ENCODE measurements at regions not wholly inside any gene's neighbourhood (a gene's known extent, or its start where the extent isn't known, plus 50 kb on each side); places are given as distances from the start of the nearest gene placed in this dataset.

- Mint-ChIP-seq H3K36me3 (ENCODE audit: low read depth) (no peaks in the 10 kb centered on the region), H3K27me3 (peaks cover 32% of the 10 kb centered on the region), H3K27ac (no peak overlapping the region), H3K4me3 (no peak overlapping the region), H3K9me3 (no peaks in the 10 kb centered on the region), H3K4me1 (ENCODE audit: low read depth) (peaks cover 7% of the 10 kb centered on the region)
- Histone ChIP-seq H3K36me3 (ENCODE audit: insufficient read depth, low read length) (no peaks in the 10 kb centered on the region), H3K27ac (ENCODE audit: low read depth in 1 of 2, low read length in 2 of 2) (no peak overlapping the region), H3K4me3 (ENCODE audit: low read length) (no peak overlapping the region), H3K4me1 (ENCODE audit: insufficient read depth, low read length) (no peaks in the 10 kb centered on the region), H3K9me3 (ENCODE audit: control insufficient read depth in 1 of 2, insufficient read depth in 1 of 2, low read length in 2 of 2) (no peaks in the 10 kb centered on the region), H3K27me3 (ENCODE audit: control insufficient read depth in 1 of 2, insufficient read depth in 2 of 2, low read length in 2 of 2) (peaks cover 2 to 8% of the 10 kb centered on the region in 2 experiments)
- DNase-seq, result no peak
- CTCF ChIA-PET, result interaction anchor here (1.2 kb wide), 1 partner anchor 11 kb away, joined by 3 read pairs; no protein-coding TSS in a partner anchor
- no peak for ATAC-seq (ENCODE audit: poor library complexity)
- no peak for TF ChIP-seq CTCF (IDR thresholded peaks at IDR 0.05)
- intact Hi-C loops (cut with DNase I, micrococcal nuclease), result no loop called here
- POLR2A ChIA-PET, result no interaction called here
Measured at GRCh38 chr10:71131096-71131495, 81.3 kb upstream of the UNC5B start.

GRCh38 chr10:71131508-71132088, 80.8 kb upstream of the UNC5B start:
- intact Hi-C loops (cut with DNase I, micrococcal nuclease), result no loop called here
- Histone ChIP-seq H3K4me1 (ENCODE audit: insufficient read depth, low read length) (no peaks in the 10 kb centered on the region), H3K9me3 (ENCODE audit: control insufficient read depth in 1 of 2, insufficient read depth in 1 of 2, low read length in 2 of 2) (no peaks in the 10 kb centered on the region), H3K36me3 (ENCODE audit: insufficient read depth, low read length) (no peaks in the 10 kb centered on the region), H3K27ac (ENCODE audit: low read depth in 1 of 2, low read length in 2 of 2) (no peak overlapping the region), H3K27me3 (ENCODE audit: control insufficient read depth in 1 of 2, insufficient read depth in 2 of 2, low read length in 2 of 2) (peaks cover 2% of the 10 kb centered on the region in 2 experiments), H3K4me3 (ENCODE audit: low read length) (no peak overlapping the region)
- peaks cover 30% of the 10 kb centered on the region for H3K27me3 Mint-ChIP-seq
- DNase-seq (no peak), ATAC-seq (ENCODE audit: poor library complexity) (no peak)
- no peak for TF ChIP-seq CTCF (IDR thresholded peaks at IDR 0.05)
- POLR2A ChIA-PET, result no interaction called here
- H3K4me1 Mint-ChIP-seq (ENCODE audit: low read depth), result peaks cover 7% of the 10 kb centered on the region
- H3K9me3 Mint-ChIP-seq, result no peaks in the 10 kb centered on the region
- no peaks in the 10 kb centered on the region for H3K36me3 Mint-ChIP-seq (ENCODE audit: low read depth)
- H3K27ac Mint-ChIP-seq, result no peak overlapping the region
- CTCF ChIA-PET, result interaction anchor here (1.2 kb wide), 1 partner anchor 11 kb away, joined by 3 read pairs; no protein-coding TSS in a partner anchor
- H3K4me3 Mint-ChIP-seq, result no peak overlapping the region

- Mint-ChIP-seq H3K36me3 (ENCODE audit: low read depth) (no peaks in the 10 kb centered on the region), H3K27ac (no peak overlapping the region), H3K4me3 (no peak overlapping the region), H3K27me3 (peaks cover 28% of the 10 kb centered on the region), H3K4me1 (ENCODE audit: low read depth) (peaks cover 7% of the 10 kb centered on the region), H3K9me3 (no peaks in the 10 kb centered on the region)
- Histone ChIP-seq H3K36me3 (ENCODE audit: insufficient read depth, low read length) (no peaks in the 10 kb centered on the region), H3K4me1 (ENCODE audit: insufficient read depth, low read length) (no peaks in the 10 kb centered on the region), H3K27me3 (ENCODE audit: control insufficient read depth in 1 of 2, insufficient read depth in 2 of 2, low read length in 2 of 2) (peaks cover 0 to 2% of the 10 kb centered on the region in 2 experiments), H3K4me3 (ENCODE audit: low read length) (no peak overlapping the region), H3K9me3 (ENCODE audit: control insufficient read depth in 1 of 2, insufficient read depth in 1 of 2, low read length in 2 of 2) (no peaks in the 10 kb centered on the region), H3K27ac (ENCODE audit: low read depth in 1 of 2, low read length in 2 of 2) (no peak overlapping the region)
- DNase-seq, result no peak
- ChIA-PET POLR2A (interaction anchor here (1.2 kb wide), 1 partner anchor 19 kb away, joined by 3 read pairs; no protein-coding TSS in a partner anchor), CTCF (no interaction called here)
- intact Hi-C loops (cut with DNase I, micrococcal nuclease), result no loop called here
- no peak for ATAC-seq (ENCODE audit: poor library complexity)
- no peak for TF ChIP-seq CTCF (IDR thresholded peaks at IDR 0.05)
Measured at GRCh38 chr10:71132321-71132810, 80.0 kb upstream of the UNC5B start.

All from CD4-positive, alpha-beta T cell (primary cell).